ENCODE measurements at regions not wholly inside any gene's neighbourhood (a gene's known extent, or its start where the extent isn't known, plus 50 kb on each side); places are given as distances from the start of the nearest gene placed in this dataset.

DNA sequence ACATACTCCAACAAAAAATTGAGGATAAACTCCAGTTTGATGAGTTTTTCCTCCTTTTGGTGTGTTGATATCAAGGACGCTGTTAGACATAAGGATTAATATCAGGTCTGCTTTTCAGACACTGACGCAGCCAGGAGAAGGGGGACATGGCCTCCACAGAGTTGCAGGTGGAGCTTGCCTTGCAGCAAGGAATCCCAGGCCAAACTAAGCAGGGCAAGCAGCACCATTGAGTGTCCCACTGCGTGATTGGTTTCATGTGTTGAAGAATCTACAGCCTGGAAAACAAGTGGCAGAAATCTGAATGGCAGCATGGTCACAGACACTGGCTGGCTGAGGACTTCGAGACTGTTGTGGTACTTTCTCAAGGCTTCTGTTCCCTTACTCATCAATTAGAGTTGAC lies 777.6 kb downstream of the KCNJ18 start:
- intact Hi-C loops (cut with DNase I), result loop anchor here in 2 of 10 donors (2.0 to 10.0 kb wide), 2 partner anchors 27 to 65 kb away; no protein-coding TSS in a partner anchor
- DNase-seq, result no peak
- Histone ChIP-seq H3K36me3 (no peaks in the 10 kb centered on the region), H3K4me1 (no peaks in the 10 kb centered on the region), H3K9me3 (no peaks in the 10 kb centered on the region), H3K27ac (no peak overlapping the region), H3K27me3 (no peaks in the 10 kb centered on the region), H3K4me3 (no peak overlapping the region)
- no peak for ATAC-seq
- TF ChIP-seq, protein P1, sequence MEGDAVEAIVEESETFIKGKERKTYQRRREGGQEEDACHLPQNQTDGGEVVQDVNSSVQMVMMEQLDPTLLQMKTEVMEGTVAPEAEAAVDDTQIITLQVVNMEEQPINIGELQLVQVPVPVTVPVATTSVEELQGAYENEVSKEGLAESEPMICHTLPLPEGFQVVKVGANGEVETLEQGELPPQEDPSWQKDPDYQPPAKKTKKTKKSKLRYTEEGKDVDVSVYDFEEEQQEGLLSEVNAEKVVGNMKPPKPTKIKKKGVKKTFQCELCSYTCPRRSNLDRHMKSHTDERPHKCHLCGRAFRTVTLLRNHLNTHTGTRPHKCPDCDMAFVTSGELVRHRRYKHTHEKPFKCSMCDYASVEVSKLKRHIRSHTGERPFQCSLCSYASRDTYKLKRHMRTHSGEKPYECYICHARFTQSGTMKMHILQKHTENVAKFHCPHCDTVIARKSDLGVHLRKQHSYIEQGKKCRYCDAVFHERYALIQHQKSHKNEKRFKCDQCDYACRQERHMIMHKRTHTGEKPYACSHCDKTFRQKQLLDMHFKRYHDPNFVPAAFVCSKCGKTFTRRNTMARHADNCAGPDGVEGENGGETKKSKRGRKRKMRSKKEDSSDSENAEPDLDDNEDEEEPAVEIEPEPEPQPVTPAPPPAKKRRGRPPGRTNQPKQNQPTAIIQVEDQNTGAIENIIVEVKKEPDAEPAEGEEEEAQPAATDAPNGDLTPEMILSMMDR (IDR thresholded peaks at IDR 0.05), result no peak
- no peak for TF ChIP-seq POLR2A (IDR thresholded peaks at IDR 0.05)
- 48 to 65% (median 58%) methylated on average over 4 of the region's 4 CpGs for WGBS, 4 donors

DNA sequence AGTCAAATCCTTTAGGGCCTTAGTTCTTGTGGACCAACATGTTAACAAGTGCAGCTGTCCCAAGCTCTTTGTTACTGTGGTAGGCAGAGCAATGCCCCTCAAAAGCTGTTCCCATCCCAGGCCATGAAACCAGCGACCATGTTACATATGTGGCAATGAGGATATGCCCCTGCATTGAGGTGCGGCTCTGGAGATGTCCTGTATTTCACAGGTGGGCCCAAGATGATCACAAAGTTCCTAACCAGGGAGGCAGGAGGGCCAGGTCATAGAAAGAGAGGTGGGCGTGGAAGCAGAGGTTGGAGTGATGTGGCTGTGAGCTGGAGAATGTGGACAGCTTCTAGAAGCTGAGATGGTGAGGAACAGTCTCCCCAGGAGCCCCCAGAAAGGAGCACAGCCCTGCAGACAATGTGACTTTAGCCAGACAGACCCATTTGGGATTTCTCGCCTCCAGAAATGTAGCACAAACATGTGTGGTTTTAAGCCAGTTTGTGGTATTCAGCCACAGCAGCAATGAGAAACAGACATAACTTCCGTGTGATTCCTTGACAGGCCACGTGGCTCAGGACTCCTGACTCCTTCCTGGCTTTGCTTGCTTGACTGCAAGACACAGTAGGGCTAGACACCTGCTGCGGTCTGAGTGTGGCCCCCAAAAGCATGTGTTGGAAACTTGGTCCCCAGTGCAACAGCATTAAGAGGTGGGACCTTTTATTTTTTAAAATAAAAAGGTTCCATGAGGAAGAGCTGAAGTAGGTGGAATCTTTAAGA lies 778.3 kb downstream of the KCNJ18 start:
- no peak overlapping the region for H3K27ac ChIP-seq
- DNase-seq, result no peak
- no peak for ATAC-seq
- 47 to 58% (median 55%) methylated on average over 7 of the region's 7 CpGs for WGBS, 4 donors
- H3K4me1 ChIP-seq, result no peaks in the 10 kb centered on the region
- H3K9me3 ChIP-seq, result no peaks in the 10 kb centered on the region
- H3K27me3 ChIP-seq, result no peaks in the 10 kb centered on the region
- H3K36me3 ChIP-seq, result no peaks in the 10 kb centered on the region
- TF ChIP-seq, protein P1 (IDR thresholded peaks at IDR 0.05), result no peak
- TF ChIP-seq POLR2A (IDR thresholded peaks at IDR 0.05), result no peak
- intact Hi-C loops (cut with DNase I), result loop anchor here in 1 of 10 donors (10.0 kb wide), 1 partner anchor 64 kb away; no protein-coding TSS in a partner anchor
- no peak overlapping the region for H3K4me3 ChIP-seq

- no peak for TF ChIP-seq POLR2A (IDR thresholded peaks at IDR 0.05)
- TF ChIP-seq, protein P1 (IDR thresholded peaks at IDR 0.05), result no peak
- no peaks in the 10 kb centered on the region for H3K27me3 ChIP-seq
- 58 to 76% (median 64%) methylated on average over 3 of the region's 3 CpGs for WGBS, 4 donors
- DNase-seq (no peak), ATAC-seq (no peak)
- H3K27ac ChIP-seq, result no peak overlapping the region
- H3K36me3 ChIP-seq, result no peaks in the 10 kb centered on the region
- H3K4me1 ChIP-seq, result no peaks in the 10 kb centered on the region
- no peak overlapping the region for H3K4me3 ChIP-seq
- peaks cover 0 to 16% (median 2%) of the 10 kb centered on the region in 12 donors for H3K9me3 ChIP-seq
- intact Hi-C loops (cut with DNase I), result no loop called here
Observed at GRCh38 chr17:22484826-22485225, 792.5 kb downstream of the KCNJ18 start.

DNA sequence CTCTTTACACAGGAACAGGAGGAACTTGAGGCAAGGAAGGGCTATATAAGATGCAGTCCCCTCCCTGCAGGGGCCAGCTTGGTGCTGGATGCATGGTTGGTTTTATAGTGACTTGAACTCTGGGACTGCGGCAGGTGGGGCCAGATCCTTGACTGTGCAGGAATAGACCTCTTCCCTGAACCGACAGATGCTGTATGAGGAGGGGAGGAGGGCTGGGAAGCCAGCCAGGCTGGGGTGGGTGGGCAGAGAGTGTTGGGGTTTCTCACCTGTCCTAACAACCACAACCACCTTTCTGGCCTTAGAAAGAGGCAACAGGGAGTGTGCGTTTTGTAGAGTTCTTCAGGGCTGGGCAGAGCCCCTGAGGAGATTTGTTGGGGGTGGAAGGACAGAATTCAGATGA lies 798.1 kb downstream of the KCNJ18 start:
- H3K27ac ChIP-seq, result no peak overlapping the region
- DNase-seq (no peak), ATAC-seq (no peak)
- H3K4me1 ChIP-seq, result no peaks in the 10 kb centered on the region
- H3K36me3 ChIP-seq, result no peaks in the 10 kb centered on the region
- whole genome bisulfite sequencing, 4 donors, result 38 to 53% (median 50%) methylated on average over 3 of the region's 3 CpGs
- intact Hi-C loops (cut with DNase I), result no loop called here
- no peaks in the 10 kb centered on the region for H3K27me3 ChIP-seq
- TF ChIP-seq, protein P1 (IDR thresholded peaks at IDR 0.05), result no peak
- TF ChIP-seq POLR2A (IDR thresholded peaks at IDR 0.05), result no peak
- no peak overlapping the region for H3K4me3 ChIP-seq
- H3K9me3 ChIP-seq, result peaks cover 0 to 16% (median 4%) of the 10 kb centered on the region in 12 donors
